Subcutaneous abdominal adipose tissue (tissue), 5 donors: ENCODE measurements at regions not wholly inside any gene's neighbourhood (a gene's known extent, or its start where the extent isn't known, plus 50 kb on each side); places are given as distances from the start of the nearest gene placed in this dataset.
"Not testable (repeated sequence)": the region's sequence is repeated elsewhere in the genome, so short reads cannot be mapped to it uniquely, and the experiment has no call there.

Experiments used
- H3K27ac ChIP-seq: one replicate; pipeline ENCODE4 v1.7.0; 2013; ENCODE audit warnings: low read depth, mild to moderate bottlenecking, inconsistent platforms, low read length, moderate library complexity
- H3K27me3 ChIP-seq, 5 donors: one replicate each; pipeline ENCODE4 v1.7.0; 2013; ENCODE audit warnings: low read length in 5 of 5, inconsistent platforms in 1 of 5; ENCODE audit not compliant: control insufficient read depth in 5 of 5, insufficient read depth in 4 of 5
- H3K36me3 ChIP-seq, 5 donors: one replicate each; pipeline ENCODE4 v1.7.0; 2013; ENCODE audit warnings: low read length in 5 of 5; ENCODE audit not compliant: control insufficient read depth in 5 of 5, insufficient read depth in 5 of 5
- H3K4me1 ChIP-seq, 5 donors: one replicate each; pipeline ENCODE4 v1.7.0; 2013; ENCODE audit warnings: low read length in 5 of 5, mild to moderate bottlenecking in 3 of 5, moderate library complexity in 1 of 5; ENCODE audit not compliant: control insufficient read depth in 5 of 5, insufficient read depth in 5 of 5
- H3K4me3 ChIP-seq, 5 donors: one replicate each; pipeline ENCODE4 v1.7.0; 2013; ENCODE audit warnings: low read length in 5 of 5, low read depth in 1 of 5
- H3K9ac ChIP-seq, 5 donors: one replicate each; pipeline ENCODE4 v1.7.0; 2013; ENCODE audit warnings: low read length in 5 of 5, mild to moderate bottlenecking in 4 of 5, moderate library complexity in 3 of 5
- H3K9me3 ChIP-seq, 5 donors: one replicate each; pipeline ENCODE4 v1.7.0; 2013; ENCODE audit warnings: low read length in 5 of 5; ENCODE audit not compliant: control insufficient read depth in 5 of 5
- donor health status: healthy.
- donor health status: healthy.
- donor health status: healthy.
- donor health status: healthy.
- donor health status: healthy.

DNA sequence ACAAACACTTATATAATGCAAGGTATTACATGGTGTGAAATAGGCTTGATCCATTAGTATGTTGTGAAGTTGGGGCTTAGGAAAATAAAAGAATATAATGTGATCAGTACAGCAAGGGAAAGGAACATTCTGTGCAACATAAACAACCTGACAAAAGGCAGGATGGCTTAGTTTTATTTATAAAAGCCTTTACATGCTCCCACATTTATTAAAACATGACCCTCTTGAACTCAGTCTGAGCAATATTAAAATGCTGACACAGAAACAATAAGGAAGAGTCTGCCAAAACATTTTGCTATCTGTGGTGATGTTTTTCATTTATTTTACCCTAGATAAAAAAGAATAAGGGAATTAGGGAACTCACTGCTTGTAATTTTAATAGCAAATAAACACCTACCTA lies 519.7 kb downstream of the PCDH7 start:
- no peaks in the 10 kb centered on the region for H3K36me3 ChIP-seq
- no peak overlapping the region for H3K9ac ChIP-seq
- peaks cover 0 to 7% (median 5%) of the 10 kb centered on the region in 5 donors for H3K9me3 ChIP-seq
- no peak overlapping the region for H3K27ac ChIP-seq
- peaks cover 0 to 18% (median 15%) of the 10 kb centered on the region in 5 donors for H3K4me1 ChIP-seq
- no peak overlapping the region for H3K4me3 ChIP-seq
- no peaks in the 10 kb centered on the region for H3K27me3 ChIP-seq

DNA sequence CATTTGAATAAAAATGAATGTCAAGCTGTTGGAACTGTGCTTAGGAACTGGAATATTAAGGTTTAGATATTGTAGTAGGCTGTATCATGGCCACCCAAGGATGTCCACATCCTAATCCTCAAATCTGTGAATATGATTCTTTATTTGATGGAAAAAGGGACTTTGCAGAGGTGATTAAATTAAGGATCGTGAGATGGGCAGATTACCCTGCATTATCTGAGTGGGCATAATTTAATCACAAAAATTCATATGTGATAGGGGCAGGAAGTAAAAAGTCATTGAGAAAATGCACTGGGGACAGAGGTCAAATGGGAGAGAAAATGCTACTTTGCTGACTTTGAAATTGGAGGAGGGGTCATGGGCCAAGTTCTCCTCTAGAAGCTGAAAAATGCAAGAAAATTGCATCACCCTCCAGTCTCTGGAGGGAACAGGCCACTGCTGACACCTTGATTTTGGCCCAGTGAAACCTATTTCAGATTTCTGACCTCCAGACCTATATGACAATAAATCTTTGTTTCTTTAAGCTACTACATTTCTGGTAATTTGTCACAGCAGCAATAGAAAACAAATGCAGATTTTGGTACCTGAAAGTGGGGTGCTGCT lies 521.4 kb downstream of the PCDH7 start:
- Histone ChIP-seq H3K9ac (no peak overlapping the region), H3K27ac (no peak overlapping the region), H3K27me3 (no peaks in the 10 kb centered on the region), H3K36me3 (no peaks in the 10 kb centered on the region), H3K4me1 (peaks cover 0 to 10% (median 7%) of the 10 kb centered on the region in 5 donors), H3K4me3 (no peak overlapping the region), H3K9me3 (peaks cover 0 to 7% (median 5%) of the 10 kb centered on the region in 5 donors)

DNA sequence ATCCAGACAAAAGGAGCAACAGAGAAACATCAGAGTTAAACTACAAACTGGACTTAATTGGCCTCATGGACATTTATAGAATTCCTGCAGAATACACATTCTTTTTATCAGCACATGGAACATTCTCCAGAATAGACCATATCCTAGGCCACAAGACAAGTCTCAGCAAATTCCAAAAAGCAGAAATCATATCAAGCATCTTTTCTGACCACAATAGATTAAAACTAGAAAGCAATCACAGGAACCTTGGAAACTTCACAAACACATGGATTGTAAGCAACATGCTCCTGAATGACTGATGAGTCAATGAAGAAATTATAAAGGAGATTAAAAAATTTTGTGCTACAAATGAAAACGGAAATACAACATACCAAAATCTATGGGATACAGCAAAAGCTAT lies 526.7 kb downstream of the PCDH7 start:
- H3K36me3 ChIP-seq, result no peaks in the 10 kb centered on the region
- no peaks in the 10 kb centered on the region for H3K27me3 ChIP-seq
- no peak overlapping the region for H3K9ac ChIP-seq
- peaks cover 0 to 3% (median 0%) of the 10 kb centered on the region in 5 donors for H3K9me3 ChIP-seq
- no peak overlapping the region for H3K27ac ChIP-seq
- H3K4me3 ChIP-seq, result no peak overlapping the region
- peaks cover 0 to 2% (median 0%) of the 10 kb centered on the region in 5 donors for H3K4me1 ChIP-seq

DNA sequence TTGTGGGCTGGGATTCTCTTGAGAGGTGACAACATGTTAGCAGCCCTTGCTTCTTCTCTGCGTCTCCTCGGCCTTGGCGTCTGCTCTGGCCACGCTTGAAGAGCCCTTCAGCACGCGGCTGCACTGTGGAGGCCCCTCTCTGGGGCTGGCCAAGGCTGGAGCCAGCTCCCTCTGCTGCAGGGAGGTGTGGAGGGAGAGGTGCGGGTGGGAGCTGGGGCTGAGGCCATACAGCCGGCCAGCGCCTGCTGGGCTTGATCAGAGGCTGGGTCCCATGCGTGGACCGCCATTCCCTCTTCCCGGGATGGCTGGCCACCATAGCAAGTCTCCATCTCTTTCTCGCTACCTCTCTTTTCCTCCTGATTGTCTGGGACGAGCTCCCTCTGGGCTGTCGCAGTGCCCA lies 539.0 kb downstream of the PCDH7 start:
- Histone ChIP-seq H3K27me3 (no peaks in the 10 kb centered on the region), H3K4me1 (no peaks in the 10 kb centered on the region), H3K27ac (no peak overlapping the region), H3K36me3 (no peaks in the 10 kb centered on the region), H3K9me3 (peaks cover 0 to 8% (median 0%) of the 10 kb centered on the region in 5 donors), H3K4me3 (no peak overlapping the region), H3K9ac (no peak overlapping the region)

DNA sequence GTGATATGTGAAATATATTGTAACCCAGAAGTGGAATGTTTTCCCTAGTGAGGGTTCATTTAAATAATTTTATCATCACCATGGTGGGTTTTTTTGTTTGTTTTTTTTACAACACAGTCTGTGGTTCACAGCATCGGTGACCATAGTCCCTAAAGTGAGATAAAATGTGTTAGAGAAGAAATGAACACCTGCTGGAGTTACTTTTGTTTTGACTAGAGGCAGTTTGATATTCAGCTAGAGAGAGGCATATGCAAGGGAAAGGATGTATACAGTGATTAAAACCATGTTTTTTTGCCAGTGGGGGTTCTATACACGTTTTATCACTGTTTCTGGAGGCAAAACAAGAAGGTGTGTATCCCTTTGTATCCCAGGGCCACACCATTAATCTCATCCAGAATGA lies 541.5 kb downstream of the PCDH7 start:
- Histone ChIP-seq H3K27ac (no peak overlapping the region), H3K4me3 (no peak overlapping the region), H3K4me1 (no peaks in the 10 kb centered on the region), H3K36me3 (no peaks in the 10 kb centered on the region), H3K9me3 (peaks cover 0 to 8% (median 0%) of the 10 kb centered on the region in 5 donors), H3K9ac (no peak overlapping the region), H3K27me3 (no peaks in the 10 kb centered on the region)

DNA sequence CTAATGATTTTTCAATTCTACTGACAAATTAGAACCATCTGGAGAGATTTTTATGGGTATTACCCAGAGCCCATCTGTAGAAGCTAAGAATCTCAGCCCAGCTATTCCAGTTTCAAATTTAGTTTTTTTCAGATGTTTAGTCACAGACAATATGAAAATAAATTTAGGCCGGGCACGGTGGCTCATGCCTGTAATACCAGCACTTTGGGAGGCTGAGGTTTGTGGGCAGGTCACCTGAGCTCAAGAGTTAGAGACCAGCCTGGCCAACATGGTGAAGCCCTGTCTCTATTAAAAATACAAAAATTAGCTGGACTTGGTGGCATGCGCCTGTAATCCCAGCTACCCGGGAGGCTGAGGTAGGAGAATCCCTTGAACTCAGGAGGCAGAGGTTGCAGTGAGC lies 545.9 kb downstream of the PCDH7 start:
- H3K27me3 ChIP-seq, H3K9ac ChIP-seq, H3K9me3 ChIP-seq, H3K4me1 ChIP-seq, H3K36me3 ChIP-seq, H3K4me3 ChIP-seq, H3K27ac ChIP-seq: not testable (repeated sequence)

DNA sequence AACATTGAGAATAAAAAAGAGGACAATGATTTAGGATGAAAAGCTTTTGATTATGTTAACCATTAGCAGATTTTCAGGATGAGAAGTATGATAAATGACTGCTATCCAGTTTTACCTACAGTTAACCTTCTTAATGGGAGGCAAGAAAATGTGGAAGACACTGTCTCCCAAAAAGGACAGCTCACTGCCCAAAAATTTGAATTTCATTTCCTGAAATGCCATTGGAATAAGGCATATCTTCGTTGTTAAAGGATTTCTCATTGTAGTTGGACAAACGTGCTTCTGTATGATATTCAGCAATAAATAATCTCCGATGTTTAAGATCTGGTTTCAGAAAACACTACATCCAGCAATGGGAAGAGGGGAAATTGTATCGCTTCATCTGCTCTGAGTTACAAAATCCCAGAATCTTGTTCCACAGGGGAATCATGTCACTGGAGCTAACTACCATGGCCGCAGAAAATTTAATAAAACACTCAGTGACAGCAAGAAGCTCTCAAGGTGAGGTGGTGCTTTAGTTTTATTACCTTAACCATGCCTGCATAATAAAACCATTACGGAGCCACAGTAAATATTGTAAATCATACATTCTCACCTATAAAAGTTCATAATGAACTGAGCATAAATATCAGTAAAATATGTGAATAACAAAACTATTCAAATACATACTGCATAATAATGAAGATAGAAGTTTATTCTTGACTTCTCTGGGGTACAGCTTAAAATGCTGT lies 552.3 kb downstream of the PCDH7 start:
- no peaks in the 10 kb centered on the region for H3K27me3 ChIP-seq
- H3K36me3 ChIP-seq, result no peaks in the 10 kb centered on the region
- no peak overlapping the region for H3K27ac ChIP-seq
- H3K9ac ChIP-seq, result no peak overlapping the region
- no peaks in the 10 kb centered on the region for H3K4me1 ChIP-seq
- H3K4me3 ChIP-seq, result no peak overlapping the region
- H3K9me3 ChIP-seq, result no peaks in the 10 kb centered on the region

DNA sequence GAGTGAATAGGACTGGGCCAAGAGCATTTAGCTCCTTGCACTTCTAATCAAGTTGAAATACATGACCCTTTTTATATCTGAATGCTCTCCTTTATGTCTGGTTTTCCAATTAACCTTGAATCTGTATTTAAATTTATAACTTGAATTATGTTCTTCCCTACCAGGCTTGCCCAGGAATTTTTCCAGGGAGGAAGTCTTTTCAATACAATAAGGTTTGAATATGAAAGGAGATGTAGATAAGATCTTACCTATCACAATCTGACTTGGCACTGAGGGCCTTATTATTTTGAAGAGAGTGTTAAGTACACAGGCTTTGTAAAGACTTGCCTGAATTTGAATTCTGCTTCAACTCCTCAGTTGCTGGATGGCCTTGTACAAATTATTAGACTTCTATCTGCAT lies 555.7 kb downstream of the PCDH7 start:
- no peaks in the 10 kb centered on the region for H3K4me1 ChIP-seq
- peaks cover 0 to 3% (median 0%) of the 10 kb centered on the region in 5 donors for H3K9me3 ChIP-seq
- no peak overlapping the region for H3K27ac ChIP-seq
- H3K27me3 ChIP-seq, result no peaks in the 10 kb centered on the region
- no peak overlapping the region for H3K4me3 ChIP-seq
- H3K9ac ChIP-seq, result no peak overlapping the region
- no peaks in the 10 kb centered on the region for H3K36me3 ChIP-seq

DNA sequence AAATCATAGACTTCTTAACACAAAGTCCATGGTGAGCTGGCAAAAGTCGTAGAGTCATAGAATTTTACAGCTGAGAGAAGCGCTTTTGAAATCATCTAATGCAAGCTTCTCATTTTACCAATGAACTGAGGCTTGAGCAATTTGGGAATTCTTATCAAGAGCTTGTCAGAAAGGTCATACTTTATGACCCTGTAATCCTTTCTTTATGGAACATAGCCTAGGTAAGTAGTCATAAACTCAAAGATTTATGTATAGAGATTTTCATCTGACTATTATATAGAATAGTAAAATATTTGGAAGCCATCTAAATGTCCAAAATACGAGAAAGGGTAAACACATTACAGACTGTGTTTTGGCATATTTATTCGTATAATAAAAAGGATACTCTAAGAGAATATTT lies 563.5 kb downstream of the PCDH7 start:
- H3K9me3 ChIP-seq, result peaks cover 0 to 3% (median 0%) of the 10 kb centered on the region in 5 donors
- no peaks in the 10 kb centered on the region for H3K4me1 ChIP-seq
- no peaks in the 10 kb centered on the region for H3K36me3 ChIP-seq

DNA sequence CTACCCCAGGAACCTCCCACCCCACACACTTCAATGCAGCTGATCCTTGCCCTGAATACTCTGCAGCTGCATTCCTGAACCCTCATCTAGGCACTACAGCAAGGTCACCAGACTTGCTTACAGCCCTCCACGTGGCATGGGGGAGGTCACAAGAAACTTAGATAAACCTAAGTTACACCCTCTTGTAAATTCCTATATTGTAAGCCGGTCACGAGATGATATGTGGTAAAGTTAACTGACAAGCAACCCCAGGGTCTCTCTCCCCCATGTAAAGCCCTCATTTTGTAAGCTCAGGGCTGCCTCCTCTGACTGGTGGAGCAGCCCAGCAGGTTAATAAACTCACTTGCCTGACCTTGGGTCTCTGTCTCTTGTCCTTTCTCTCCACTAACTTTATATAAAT lies 570.7 kb downstream of the PCDH7 start:
- Histone ChIP-seq H3K4me3 (no peak overlapping the region), H3K9ac (no peak overlapping the region), H3K9me3 (no peaks in the 10 kb centered on the region), H3K27ac (no peak overlapping the region), H3K4me1 (no peaks in the 10 kb centered on the region), H3K27me3 (no peaks in the 10 kb centered on the region), H3K36me3 (no peaks in the 10 kb centered on the region)

More for the DNA sequence above, 563.5 kb downstream of the PCDH7 start:
- Histone ChIP-seq H3K4me3 (no peak overlapping the region), H3K27ac (no peak overlapping the region), H3K27me3 (no peaks in the 10 kb centered on the region), H3K9ac (no peak overlapping the region)
